ENCODE measurements at regions not wholly inside any gene's neighbourhood (a gene's known extent, or its start where the extent isn't known, plus 50 kb on each side); places are given as distances from the start of the nearest gene placed in this dataset.

GRCh38 chr5:172523146-172523745 is 68.9 kb upstream of the SH3PXD2B start:
- TF ChIP-seq CTCF (IDR thresholded peaks at IDR 0.05) (no peak), POLR2A (IDR thresholded peaks at IDR 0.05) (no peak)

Measured in lower leg skin (tissue), 3 donors.